ENCODE measurements at regions not wholly inside any gene's neighbourhood (a gene's known extent, or its start where the extent isn't known, plus 50 kb on each side); places are given as distances from the start of the nearest gene placed in this dataset.

GRCh38 chr13:89490661-89491060, 1819.5 kb downstream of the SLITRK5 start:
- WGBS, 2 donors (ENCODE audit: low coverage in 1 of 2) = 84 to 100% methylated on average over 1 of the region's 1 CpG
- no peak for TF ChIP-seq POLR2A (IDR thresholded peaks at IDR 0.05)
- no peak for TF ChIP-seq POLR2AphosphoS5 (IDR thresholded peaks at IDR 0.05)
- no peak for TF ChIP-seq CTCF (IDR thresholded peaks at IDR 0.05)
- no peak for TF ChIP-seq EP300 (IDR thresholded peaks at IDR 0.05; ENCODE audit: low read depth)
- H3K4me1 ChIP-seq = no peaks in the 10 kb centered on the region
- no peaks in the 10 kb centered on the region for H3K9me3 ChIP-seq
- no peaks in the 10 kb centered on the region for H3K27me3 ChIP-seq
- no peak overlapping the region for H3K27ac ChIP-seq
- no peak overlapping the region for H3K4me3 ChIP-seq
- no peak for DNase-seq
- in situ Hi-C loops (cut with MboI; ENCODE audit: low pct_ligation_motif_present in 1 of 4, low pct_unique_long_range_greater_than_20kb in 1 of 4, low sequenced_read_pairs in 3 of 4) = no loop called here
- H3K36me3 ChIP-seq = no peaks in the 10 kb centered on the region
- intact Hi-C loops (cut with DNase I; ENCODE audit: low total_unique reads) = no loop called here

- in situ Hi-C loops (cut with MboI; ENCODE audit: low pct_ligation_motif_present in 1 of 4, low pct_unique_long_range_greater_than_20kb in 1 of 4, low sequenced_read_pairs in 3 of 4) = no loop called here
- H3K27ac ChIP-seq = no peak overlapping the region
- intact Hi-C loops (cut with DNase I; ENCODE audit: low total_unique reads) = no loop called here
- no peaks in the 10 kb centered on the region for H3K9me3 ChIP-seq
- no peaks in the 10 kb centered on the region for H3K27me3 ChIP-seq
- no peaks in the 10 kb centered on the region for H3K36me3 ChIP-seq
- TF ChIP-seq POLR2AphosphoS5 (IDR thresholded peaks at IDR 0.05) = no peak
- TF ChIP-seq POLR2A (IDR thresholded peaks at IDR 0.05) = no peak
- TF ChIP-seq EP300 (IDR thresholded peaks at IDR 0.05; ENCODE audit: low read depth) = no peak
- TF ChIP-seq CTCF (IDR thresholded peaks at IDR 0.05) = no peak
- WGBS, 2 donors (ENCODE audit: low coverage in 1 of 2) = 22 to 72% methylated on average over 2 of the region's 2 CpGs
- no peak overlapping the region for H3K4me3 ChIP-seq
- DNase-seq = no peak
- H3K4me1 ChIP-seq = no peaks in the 10 kb centered on the region
Observed at GRCh38 chr13:89496478-89496877, 1825.3 kb downstream of the SLITRK5 start.

GRCh38 chr13:89497658-89498057, 1826.5 kb downstream of the SLITRK5 start:
- H3K36me3 ChIP-seq = no peaks in the 10 kb centered on the region
- no peaks in the 10 kb centered on the region for H3K9me3 ChIP-seq
- no peak for DNase-seq
- H3K4me1 ChIP-seq = no peaks in the 10 kb centered on the region
- no peak overlapping the region for H3K4me3 ChIP-seq
- no peaks in the 10 kb centered on the region for H3K27me3 ChIP-seq
- no peak overlapping the region for H3K27ac ChIP-seq
- in situ Hi-C loops (cut with MboI; ENCODE audit: low pct_ligation_motif_present in 1 of 4, low pct_unique_long_range_greater_than_20kb in 1 of 4, low sequenced_read_pairs in 3 of 4) = no loop called here
- 43 to 62% methylated on average over 4 of the region's 4 CpGs for WGBS, 2 donors (ENCODE audit: low coverage in 1 of 2)
- intact Hi-C loops (cut with DNase I; ENCODE audit: low total_unique reads) = no loop called here
- TF ChIP-seq POLR2A (IDR thresholded peaks at IDR 0.05) = no peak
- TF ChIP-seq POLR2AphosphoS5 (IDR thresholded peaks at IDR 0.05) = no peak
- TF ChIP-seq EP300 (IDR thresholded peaks at IDR 0.05; ENCODE audit: low read depth) = no peak
- TF ChIP-seq CTCF (IDR thresholded peaks at IDR 0.05) = no peak

- Histone ChIP-seq H3K4me3 (no peak overlapping the region), H3K27me3 (no peaks in the 10 kb centered on the region), H3K9me3 (no peaks in the 10 kb centered on the region), H3K36me3 (no peaks in the 10 kb centered on the region), H3K4me1 (no peaks in the 10 kb centered on the region), H3K27ac (no peak overlapping the region)
- no peak for DNase-seq
- in situ Hi-C loops (cut with MboI; ENCODE audit: low pct_ligation_motif_present in 1 of 4, low pct_unique_long_range_greater_than_20kb in 1 of 4, low sequenced_read_pairs in 3 of 4) = no loop called here
- TF ChIP-seq EP300 (IDR thresholded peaks at IDR 0.05; ENCODE audit: low read depth) (no peak), POLR2A (IDR thresholded peaks at IDR 0.05) (no peak), POLR2AphosphoS5 (IDR thresholded peaks at IDR 0.05) (no peak), CTCF (IDR thresholded peaks at IDR 0.05) (no peak)
- intact Hi-C loops (cut with DNase I; ENCODE audit: low total_unique reads) = no loop called here
- 63 to 66% methylated on average over 2 of the region's 2 CpGs for WGBS, 2 donors (ENCODE audit: low coverage in 1 of 2)
Observed at GRCh38 chr13:89502286-89502685, 1831.1 kb downstream of the SLITRK5 start.
